H9 (cell line): ENCODE measurements at regions not wholly inside any gene's neighbourhood (a gene's known extent, or its start where the extent isn't known, plus 50 kb on each side); places are given as distances from the start of the nearest gene placed in this dataset.

Source experiments
- DNase-seq: peaks from one replicate; pipeline ENCODE4 v3.0.0-alpha.2; 2017
- H2AFZ ChIP-seq: one replicate; pipeline ENCODE4 v1.6.1; 2013; ENCODE audit warnings: mild to moderate bottlenecking, low read length, control low read depth, moderate library complexity
- H2AK5ac ChIP-seq: 2 replicates; pipeline ENCODE4 v1.6.1; 2013; ENCODE audit warnings: low read length, control low read depth, mixed read lengths; ENCODE audit not compliant: insufficient read length
- H2BK120ac ChIP-seq: one replicate; pipeline ENCODE4 v1.6.1; 2013; ENCODE audit warnings: low read depth, mild to moderate bottlenecking, low read length, control low read depth, inconsistent platforms; ENCODE audit not compliant: poor library complexity, severe bottlenecking
- H2BK12ac ChIP-seq: 2 replicates; pipeline ENCODE4 v1.6.1; 2013; ENCODE audit warnings: low read length, control low read depth, mixed read lengths, low read depth; ENCODE audit not compliant: insufficient read length
- H2BK15ac ChIP-seq: 2 replicates; pipeline ENCODE4 v1.6.1; 2013; ENCODE audit warnings: low read depth, low read length, control low read depth
- H2BK20ac ChIP-seq: one replicate; pipeline ENCODE4 v1.6.1; 2013; ENCODE audit warnings: low read depth, mild to moderate bottlenecking, low read length, control low read depth, inconsistent platforms; ENCODE audit not compliant: poor library complexity, severe bottlenecking
- H2BK5ac ChIP-seq: 2 replicates; pipeline ENCODE4 v1.6.1; 2013; ENCODE audit warnings: low read length, control low read depth, mixed read lengths; ENCODE audit not compliant: insufficient read length
- H3K14ac ChIP-seq: 2 replicates; pipeline ENCODE4 v1.6.1; 2013; ENCODE audit warnings: low read length, control low read depth; ENCODE audit not compliant: insufficient read depth
- H3K18ac ChIP-seq: 2 replicates; pipeline ENCODE4 v1.6.1; 2013; ENCODE audit warnings: low read depth, mild to moderate bottlenecking, mixed read lengths, low read length, control low read depth; ENCODE audit not compliant: insufficient read length
- H3K23ac ChIP-seq: 2 replicates; pipeline ENCODE4 v1.6.1; 2013; ENCODE audit warnings: low read length, control low read depth, mixed read lengths, low read depth; ENCODE audit not compliant: insufficient read length
- H3K23me2 ChIP-seq: 2 replicates; pipeline ENCODE4 v1.6.1; 2013; ENCODE audit warnings: low read depth, mild to moderate bottlenecking, mixed read lengths, low read length, control low read depth; ENCODE audit not compliant: insufficient read length, poor library complexity, severe bottlenecking
- H3K27ac ChIP-seq: 2 replicates; pipeline ENCODE4 v1.5.1; 2013; ENCODE audit warnings: low read length, control low read depth, mixed read lengths, low read depth; ENCODE audit not compliant: insufficient read length
- H3K27me3 ChIP-seq: 2 replicates; pipeline ENCODE4 v1.6.1; 2013; ENCODE audit warnings: low read length, control low read depth, inconsistent platforms; ENCODE audit not compliant: insufficient read depth
- H3K4ac ChIP-seq: 2 replicates; pipeline ENCODE4 v1.6.1; 2013; ENCODE audit warnings: low read depth, mild to moderate bottlenecking, control low read depth, inconsistent platforms, low read length, moderate library complexity
- H3K4me1 ChIP-seq: 2 replicates; pipeline ENCODE4 v1.6.1; 2013; ENCODE audit warnings: low read length, control low read depth, inconsistent platforms; ENCODE audit not compliant: insufficient read depth
- H3K4me2 ChIP-seq: 2 replicates; pipeline ENCODE4 v1.6.1; 2013; ENCODE audit warnings: low read length, control low read depth, mixed read lengths; ENCODE audit not compliant: insufficient read length, insufficient read depth
- H3K56ac ChIP-seq: 2 replicates; pipeline ENCODE4 v1.6.1; 2013; ENCODE audit warnings: low read depth, mild to moderate bottlenecking, mixed read lengths, low read length, control low read depth; ENCODE audit not compliant: insufficient read length
- H3K79me1 ChIP-seq: 2 replicates; pipeline ENCODE4 v1.6.1; 2013; ENCODE audit warnings: low read depth, mild to moderate bottlenecking, moderate library complexity, low read length, control low read depth, inconsistent platforms; ENCODE audit not compliant: insufficient read depth, poor library complexity, severe bottlenecking
- H3K79me2 ChIP-seq: 2 replicates; pipeline ENCODE4 v1.6.1; 2013; ENCODE audit warnings: low read length, control low read depth, inconsistent platforms; ENCODE audit not compliant: insufficient read depth
- H3K9ac ChIP-seq: 2 replicates; pipeline ENCODE4 v1.6.1; 2013; ENCODE audit warnings: low read length, control low read depth, mixed read lengths; ENCODE audit not compliant: insufficient read length; ENCODE audit errors: extremely low read depth
- H3K9me3 ChIP-seq: one replicate; pipeline ENCODE4 v1.6.1; 2013; ENCODE audit warnings: low read depth, low read length, inconsistent platforms; ENCODE audit not compliant: control insufficient read depth
- H3T11ph ChIP-seq: one replicate; pipeline ENCODE4 v1.6.1; 2013; ENCODE audit warnings: mild to moderate bottlenecking, low read length, control low read depth, inconsistent platforms
- H4K20me1 ChIP-seq: one replicate; pipeline ENCODE4 v1.6.1; 2013; ENCODE audit not compliant: control insufficient read depth, insufficient read length, insufficient read depth
- H4K5ac ChIP-seq: 2 replicates; pipeline ENCODE4 v1.6.1; 2013; ENCODE audit warnings: low read depth, mild to moderate bottlenecking, mixed read lengths, low read length, control low read depth; ENCODE audit not compliant: insufficient read length
- H4K8ac ChIP-seq: replicated peaks from 2 replicates; pipeline ENCODE4 v1.6.1; 2013; ENCODE audit warnings: low read length, control low read depth, mixed read lengths, low read depth; ENCODE audit not compliant: insufficient read length
- H4K91ac ChIP-seq: 2 replicates; pipeline ENCODE4 v1.6.1; 2013; ENCODE audit warnings: low read depth, mild to moderate bottlenecking, moderate library complexity, mixed read lengths, low read length, control low read depth; ENCODE audit not compliant: insufficient read length
- H3K27ac Mint-ChIP-seq, 3 experiments: 2 replicates in 2 of 3; 3 replicates in 1 of 3; pipeline ENCODE4 v1.8.0; 2020 to 2021; ENCODE audit warnings: mixed read lengths in 3 of 3, mild to moderate bottlenecking in 1 of 3, moderate library complexity in 1 of 3
- H3K27me3 Mint-ChIP-seq: 2 replicates; pipeline ENCODE4 v1.8.0; 2021; ENCODE audit warnings: low read depth, mild to moderate bottlenecking, moderate library complexity, mixed read lengths
- H3K36me3 Mint-ChIP-seq, 3 experiments: 2 replicates in 2 of 3; 3 replicates in 1 of 3; pipeline ENCODE4 v1.8.0; 2020 to 2021; ENCODE audit warnings: low read depth in 3 of 3, mixed read lengths in 3 of 3; ENCODE audit not compliant: insufficient read depth in 1 of 3
- H3K4me1 Mint-ChIP-seq, 2 experiments: 2 replicates each; pipeline ENCODE4 v1.8.0; 2020; ENCODE audit warnings: mixed read lengths in 2 of 2
- H3K4me3 Mint-ChIP-seq, 2 experiments: 2 replicates in 1 of 2; 3 replicates in 1 of 2; pipeline ENCODE4 v1.8.0; 2020 to 2021; ENCODE audit warnings: mild to moderate bottlenecking in 2 of 2, mixed read lengths in 2 of 2, moderate library complexity in 1 of 2
- H3K9me3 Mint-ChIP-seq, 2 experiments: 2 replicates in 1 of 2; 3 replicates in 1 of 2; pipeline ENCODE4 v1.8.0; 2020; ENCODE audit warnings: mild to moderate bottlenecking in 2 of 2, mixed read lengths in 2 of 2, moderate library complexity in 1 of 2
- CTCF ChIP-seq: fragments of 200-600 bp; sonication (generic); conservative IDR thresholded peaks from 3 replicates; pipeline ENCODE4 v1.8.0; 2021; ENCODE audit warnings: antibody characterized with exemption, mild to moderate bottlenecking
- WGBS: extraction: QIAGEN DNeasy Blood & Tissue Kit; methylation state at CpG from one replicate; pipeline ENCODE4 v1.1.7; 2013; ENCODE audit warnings: missing lambda C conversion rate, low lambda C conversion rate, mixed read lengths; ENCODE audit not compliant: insufficient read length; ENCODE audit errors: extremely low coverage; 5-methylcytosine and 5-hydroxymethylcytosine counted together

GRCh38 chr4:138843616-138844015 is 172.0 kb upstream of the NOCT start:
- no CpG with 5 or more reads among the region's 7 CpGs for WGBS
- no peaks in the 10 kb centered on the region for H4K20me1 ChIP-seq
- no peaks in the 10 kb centered on the region for H3K9me3 Mint-ChIP-seq

More at GRCh38 chr4:138843616-138844015, 172.0 kb upstream of the NOCT start:
- H3K23me2 ChIP-seq = no peaks in the 10 kb centered on the region
- no peaks in the 10 kb centered on the region for H3K79me2 ChIP-seq
- H3K27ac ChIP-seq = no peak overlapping the region
- no peak overlapping the region for H3K14ac ChIP-seq
- no peak overlapping the region for H3K9ac ChIP-seq
- no peak overlapping the region for H2AK5ac ChIP-seq
- Mint-ChIP-seq H3K4me3 (no peak overlapping the region), H3K4me1 (peaks cover 11 to 14% of the 10 kb centered on the region in 2 experiments; a peak in 2 of 4 replicates), H3K36me3 (no peaks in the 10 kb centered on the region), H3K27me3 (peaks cover 2% of the 10 kb centered on the region; the same call in 1 of the 2 replicates), H3K27ac (no peak overlapping the region)
- no peak overlapping the region for H2BK12ac ChIP-seq
- H3K18ac ChIP-seq = no peak overlapping the region
- H3K27me3 ChIP-seq = no peaks in the 10 kb centered on the region
- no peak overlapping the region for H2BK120ac ChIP-seq
- no peak overlapping the region for H2BK15ac ChIP-seq
- no peak overlapping the region for H3K4me2 ChIP-seq
- H2BK5ac ChIP-seq = no peak overlapping the region
- no peak overlapping the region for H3K23ac ChIP-seq
- H4K8ac ChIP-seq = no peak overlapping the region
- no peak overlapping the region for H3K4ac ChIP-seq
- H4K5ac ChIP-seq = no peak overlapping the region
- no peak overlapping the region for H2AFZ ChIP-seq
- H4K91ac ChIP-seq = no peak overlapping the region
- no peak for DNase-seq
- TF ChIP-seq CTCF = no peak
- no peak overlapping the region for H3T11ph ChIP-seq
- no peak overlapping the region for H3K56ac ChIP-seq
- H2BK20ac ChIP-seq = no peak overlapping the region
- no peaks in the 10 kb centered on the region for H3K9me3 ChIP-seq
- no peaks in the 10 kb centered on the region for H3K4me1 ChIP-seq
- no peaks in the 10 kb centered on the region for H3K79me1 ChIP-seq
